Mesenchymal stem cell (in vitro differentiated cells and primary cell): ENCODE measurements at regions not wholly inside any gene's neighbourhood (a gene's known extent, or its start where the extent isn't known, plus 50 kb on each side); places are given as distances from the start of the nearest gene placed in this dataset.

Experiments
- DNase-seq: peaks from one replicate; pipeline ENCODE4 v3.0.0-alpha.2; 2013
- H2AFZ ChIP-seq: one replicate; pipeline ENCODE4 v1.6.1; 2013; ENCODE audit warnings: low read depth, mild to moderate bottlenecking, control low read depth, inconsistent platforms, low read length, moderate library complexity
- H2AK5ac ChIP-seq: 2 replicates; pipeline ENCODE4 v1.6.1; 2013; ENCODE audit warnings: low read length, moderate library complexity, mild to moderate bottlenecking, inconsistent platforms; ENCODE audit not compliant: severe bottlenecking
- H2BK120ac ChIP-seq: one replicate; pipeline ENCODE4 v1.6.1; 2013; ENCODE audit warnings: low read depth, mild to moderate bottlenecking, inconsistent platforms, low read length, moderate library complexity
- H2BK12ac ChIP-seq, 2 experiments: one replicate each; pipeline ENCODE4 v1.6.1; 2013; ENCODE audit warnings: inconsistent platforms in 2 of 2, low read length in 2 of 2, mild to moderate bottlenecking in 2 of 2, moderate library complexity in 2 of 2, control low read depth in 1 of 2
- H2BK15ac ChIP-seq: one replicate; pipeline ENCODE4 v1.6.1; 2013; ENCODE audit warnings: mild to moderate bottlenecking, low read depth, inconsistent platforms; ENCODE audit not compliant: poor library complexity, severe bottlenecking
- H2BK5ac ChIP-seq: 2 replicates; pipeline ENCODE4 v1.6.1; 2013; ENCODE audit warnings: low read depth, mild to moderate bottlenecking, low read length, control low read depth, inconsistent platforms; ENCODE audit not compliant: poor library complexity, severe bottlenecking
- H3K14ac ChIP-seq, 2 experiments: one replicate each; pipeline ENCODE4 v1.6.1; 2013; ENCODE audit warnings: inconsistent platforms in 2 of 2, low read length in 2 of 2, control low read depth in 1 of 2, mild to moderate bottlenecking in 1 of 2, moderate library complexity in 1 of 2
- H3K18ac ChIP-seq, 2 experiments: one replicate each; pipeline ENCODE4 v1.6.1; 2013; ENCODE audit warnings: inconsistent platforms in 2 of 2, low read length in 2 of 2, control low read depth in 1 of 2, low read depth in 1 of 2, mild to moderate bottlenecking in 1 of 2
- H3K23ac ChIP-seq, 2 experiments: one replicate each; pipeline ENCODE4 v1.6.1; 2013; ENCODE audit warnings: inconsistent platforms in 2 of 2, low read length in 2 of 2, mild to moderate bottlenecking in 2 of 2, moderate library complexity in 2 of 2, control low read depth in 1 of 2
- H3K27ac ChIP-seq: 2 replicates; pipeline ENCODE4 v1.5.1; 2013; ENCODE audit warnings: mild to moderate bottlenecking, moderate library complexity, low read length, control low read depth, inconsistent platforms; ENCODE audit not compliant: poor library complexity, severe bottlenecking
- H3K27me3 ChIP-seq, 2 experiments: 2 replicates each; pipeline versions ENCODE4 v1.6.1 to v1.7.0; 2013; ENCODE audit warnings: low read length in 2 of 2, mild to moderate bottlenecking in 2 of 2, moderate library complexity in 2 of 2, control low read depth in 1 of 2, inconsistent platforms in 1 of 2; ENCODE audit not compliant: control insufficient read depth in 1 of 2, insufficient read depth in 1 of 2
- H3K36me3 ChIP-seq, 2 experiments: 2 replicates each; pipeline versions ENCODE4 v1.6.1 to v1.7.0; 2013; ENCODE audit warnings: low read length in 2 of 2, control low read depth in 1 of 2, inconsistent platforms in 1 of 2, low read depth in 1 of 2, mild to moderate bottlenecking in 1 of 2; ENCODE audit not compliant: insufficient read depth in 2 of 2, control insufficient read depth in 1 of 2
- H3K4ac ChIP-seq, 2 experiments: one replicate each; pipeline ENCODE4 v1.6.1; 2013; ENCODE audit warnings: inconsistent platforms in 2 of 2, low read length in 2 of 2, mild to moderate bottlenecking in 2 of 2, moderate library complexity in 2 of 2, control low read depth in 1 of 2, low read depth in 1 of 2
- H3K4me1 ChIP-seq: 2 replicates; pipeline ENCODE4 v1.6.1; 2013; ENCODE audit warnings: low read depth, low read length, control low read depth; ENCODE audit not compliant: control insufficient read depth, insufficient read depth
- H3K4me2 ChIP-seq: 2 replicates; pipeline ENCODE4 v1.6.1; 2013; ENCODE audit warnings: low read length, mild to moderate bottlenecking, inconsistent platforms; ENCODE audit not compliant: poor library complexity, severe bottlenecking
- H3K4me3 ChIP-seq, 2 experiments: 2 replicates each; pipeline versions ENCODE4 v1.5.1 to v1.7.0; 2013; ENCODE audit warnings: low read length in 2 of 2, mild to moderate bottlenecking in 2 of 2, control low read depth in 1 of 2, low read depth in 1 of 2; ENCODE audit not compliant: insufficient read depth in 1 of 2
- H3K79me1 ChIP-seq: replicated peaks from 2 replicates; pipeline ENCODE4 v1.6.1; 2013; ENCODE audit warnings: mild to moderate bottlenecking, control low read depth, low read length, inconsistent platforms; ENCODE audit not compliant: poor library complexity, severe bottlenecking
- H3K9ac ChIP-seq: 2 replicates; pipeline ENCODE4 v1.7.0; 2013; ENCODE audit warnings: mild to moderate bottlenecking, low read length, moderate library complexity
- H3K9me3 ChIP-seq: 2 replicates; pipeline ENCODE4 v1.7.0; 2013; ENCODE audit warnings: mild to moderate bottlenecking, low read length; ENCODE audit not compliant: control insufficient read depth
- H4K8ac ChIP-seq: one replicate; pipeline ENCODE4 v1.6.1; 2013; ENCODE audit warnings: inconsistent platforms, mild to moderate bottlenecking, low read length, moderate library complexity
- H4K91ac ChIP-seq: one replicate; pipeline ENCODE4 v1.6.1; 2013; ENCODE audit warnings: mild to moderate bottlenecking, low read length, inconsistent platforms
- WGBS: methylation state at CpG from one replicate; pipeline ENCODE4 v1.1.7; 2013; ENCODE audit warnings: mixed read lengths; 5-methylcytosine and 5-hydroxymethylcytosine counted together

- Histone ChIP-seq H2BK120ac (no peak overlapping the region), H3K9me3 (no peaks in the 10 kb centered on the region), H4K91ac (no peak overlapping the region), H2AFZ (no peak overlapping the region), H2BK5ac (no peak overlapping the region), H3K9ac (no peak overlapping the region), H3K27me3 (no peaks in the 10 kb centered on the region), H3K4ac (no peak overlapping the region), H3K79me1 (no peaks in the 10 kb centered on the region), H3K23ac (no peak overlapping the region), H2BK12ac (no peak overlapping the region), H3K4me1 (no peaks in the 10 kb centered on the region), H3K18ac (no peak overlapping the region), H3K27ac (no peak overlapping the region), H3K4me2 (no peak overlapping the region), H4K8ac (no peak overlapping the region), H3K36me3 (no peaks in the 10 kb centered on the region), H2AK5ac (no peak overlapping the region), H3K4me3 (no peak overlapping the region), H3K14ac (no peak overlapping the region), H2BK15ac (no peak overlapping the region)
- no CpG with 5 or more reads among the region's 3 CpGs for WGBS
- no peak for DNase-seq
Observed at GRCh38 chr6:145143379-145143778, 591.9 kb downstream of the EPM2A start.

- Histone ChIP-seq H3K36me3 (no peaks in the 10 kb centered on the region), H2BK15ac (no peak overlapping the region), H3K27ac (no peak overlapping the region), H3K27me3 (no peaks in the 10 kb centered on the region), H3K4me3 (no peak overlapping the region), H2BK120ac (no peak overlapping the region), H3K23ac (no peak overlapping the region), H3K4me2 (no peak overlapping the region), H4K8ac (no peak overlapping the region), H2AK5ac (no peak overlapping the region), H3K18ac (no peak overlapping the region), H3K14ac (no peak overlapping the region), H3K9me3 (no peaks in the 10 kb centered on the region), H2BK5ac (no peak overlapping the region), H3K4ac (no peak overlapping the region), H3K9ac (no peak overlapping the region), H4K91ac (no peak overlapping the region), H2AFZ (no peak overlapping the region), H3K79me1 (no peaks in the 10 kb centered on the region), H3K4me1 (no peaks in the 10 kb centered on the region), H2BK12ac (no peak overlapping the region)
- DNase-seq = peak; percentile 38
Observed at GRCh38 chr6:145147559-145147958, 587.8 kb downstream of the EPM2A start.

GRCh38 chr6:145147981-145148749 lies 587.2 kb downstream of the EPM2A start:
- H3K9me3 ChIP-seq = no peaks in the 10 kb centered on the region

GRCh38 chr6:145148776-145149175 lies 586.5 kb downstream of the EPM2A start:
- Histone ChIP-seq H3K23ac (no peak overlapping the region), H4K8ac (no peak overlapping the region), H3K9me3 (no peaks in the 10 kb centered on the region), H2BK12ac (no peak overlapping the region), H3K27ac (no peak overlapping the region), H3K4me3 (no peak overlapping the region), H3K9ac (no peak overlapping the region), H3K36me3 (no peaks in the 10 kb centered on the region), H4K91ac (no peak overlapping the region), H2BK120ac (no peak overlapping the region), H3K4me2 (no peak overlapping the region), H2BK5ac (no peak overlapping the region), H3K18ac (no peak overlapping the region), H3K4me1 (no peaks in the 10 kb centered on the region), H3K27me3 (no peaks in the 10 kb centered on the region), H3K79me1 (no peaks in the 10 kb centered on the region), H2AFZ (no peak overlapping the region), H3K14ac (no peak overlapping the region), H2BK15ac (no peak overlapping the region), H2AK5ac (no peak overlapping the region), H3K4ac (no peak overlapping the region)
- WGBS = 93% methylated on average over 2 of the region's 2 CpGs
- DNase-seq = no peak

More at GRCh38 chr6:145147981-145148749, 587.2 kb downstream of the EPM2A start:
- H4K91ac ChIP-seq = no peak overlapping the region
- DNase-seq = peak; percentile 74
- peak overlapping the region; percentile 18 for H2AK5ac ChIP-seq
- H3K9ac ChIP-seq = peak overlapping the region; percentile 7
- no peak overlapping the region for H3K4me3 ChIP-seq
- no peak overlapping the region for H2BK15ac ChIP-seq
- 76% methylated on average over 2 of the region's 3 CpGs for WGBS
- no peak overlapping the region for H2BK12ac ChIP-seq
- no peaks in the 10 kb centered on the region for H3K36me3 ChIP-seq
- no peaks in the 10 kb centered on the region for H3K4me1 ChIP-seq
- no peak overlapping the region for H3K18ac ChIP-seq
- H4K8ac ChIP-seq = no peak overlapping the region
- H2BK120ac ChIP-seq = no peak overlapping the region
- H3K79me1 ChIP-seq = no peaks in the 10 kb centered on the region
- peak overlapping the region; percentile 23 for H3K27ac ChIP-seq
- no peaks in the 10 kb centered on the region for H3K27me3 ChIP-seq
- H3K4ac ChIP-seq = no peak overlapping the region
- H2BK5ac ChIP-seq = no peak overlapping the region
- H3K14ac ChIP-seq = no peak overlapping the region
- no peak overlapping the region for H3K23ac ChIP-seq
- no peak overlapping the region for H3K4me2 ChIP-seq
- no peak overlapping the region for H2AFZ ChIP-seq
